Prostate gland (tissue), 2 donors: ENCODE measurements at regions not wholly inside any gene's neighbourhood (a gene's known extent, or its start where the extent isn't known, plus 50 kb on each side); places are given as distances from the start of the nearest gene placed in this dataset.

ENCODE experiments used
- DNase-seq: peaks from one replicate; pipeline ENCODE4 v3.0.0-alpha.2; 2019; ENCODE audit warnings: low spot score
- H3K27ac ChIP-seq, 2 donors: fragments of 200-600 bp; sonication (generic); 2 replicates each; pipeline ENCODE4 v1.5.1; 2017 to 2019
- H3K27me3 ChIP-seq: fragments of 200-600 bp; sonication (generic); replicated peaks from 2 replicates; pipeline ENCODE4 v1.5.1; 2019; ENCODE audit not compliant: insufficient read depth
- H3K36me3 ChIP-seq, 2 donors: fragments of 200-600 bp; sonication (generic); 1 replicate in 1 of 2; 2 replicates in 1 of 2; pipeline versions ENCODE4 v1.5.1 to v1.8.1; 2017 to 2019
- H3K4me1 ChIP-seq: fragments of 200-600 bp; sonication (generic); replicated peaks from 2 replicates; pipeline ENCODE4 v1.5.1; 2019
- H3K4me3 ChIP-seq, 2 donors: fragments of 200-600 bp; sonication (generic); 2 replicates each; pipeline ENCODE4 v1.5.1; 2017 to 2019
- H3K9me3 ChIP-seq: fragments of 200-600 bp; sonication (generic); 2 replicates; pipeline ENCODE4 v1.5.1; 2017
- POLR2A ChIP-seq: fragments of 450-650 bp; IDR thresholded peaks from one replicate; pipeline ENCODE4 v1.6.1; 2016; ENCODE audit warnings: antibody characterized with exemption, mild to moderate bottlenecking
- POLR2AphosphoS5 ChIP-seq: sonication (generic); formaldehyde crosslinking; IDR thresholded peaks from one replicate; pipeline ENCODE4 v1.6.1; 2017; ENCODE audit warnings: antibody characterized with exemption
- WGBS: methylation state at CpG from one replicate; pipeline ENCODE4 v1.1.5; 2018; 5-methylcytosine and 5-hydroxymethylcytosine counted together
- intact Hi-C: fragments of 100-400 bp; cut with DNase I; formaldehyde crosslinking; loops from one replicate; pipeline ENCODE4 v1.14.2; 2022
- TF ChIP-seq, protein P1 (sequence below), 4 experiments: fragments of 200-600 bp in 2 of 4; fragments of 450-650 bp in 2 of 4; sonication (generic) in 2 of 4; IDR thresholded peaks; 1 replicate in 3 of 4; 2 replicates in 1 of 4; pipeline ENCODE4 v1.5.1; 2016 to 2019; ENCODE audit warnings: antibody characterized with exemption in 4 of 4, mild to moderate bottlenecking in 2 of 4, moderate library complexity in 2 of 4

DNA sequence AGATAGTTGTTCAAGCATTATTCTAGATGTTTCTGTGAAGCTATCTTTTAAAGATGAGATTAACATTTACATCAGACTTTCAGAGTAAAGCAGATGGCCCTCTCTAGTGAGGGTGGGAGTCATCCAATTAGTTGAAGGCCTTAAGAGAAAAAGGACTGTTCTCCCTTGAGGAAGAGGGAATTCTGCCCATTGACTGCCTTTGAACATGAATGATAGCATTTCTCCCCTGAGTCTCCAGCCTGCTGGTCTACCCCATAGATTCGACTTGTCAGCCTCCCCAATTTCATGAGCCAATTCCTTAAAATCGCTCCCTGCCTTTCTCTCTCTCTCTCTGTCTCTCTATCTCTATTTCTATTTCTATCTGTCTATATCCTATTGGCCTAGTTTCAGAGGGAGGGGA, 115.5 kb downstream of the EBLN2 start:
- no peaks in the 10 kb centered on the region for H3K4me1 ChIP-seq
- H3K4me3 ChIP-seq = no peak overlapping the region
- 91% methylated on average over 2 of the region's 2 CpGs for WGBS
- TF ChIP-seq, protein P1, sequence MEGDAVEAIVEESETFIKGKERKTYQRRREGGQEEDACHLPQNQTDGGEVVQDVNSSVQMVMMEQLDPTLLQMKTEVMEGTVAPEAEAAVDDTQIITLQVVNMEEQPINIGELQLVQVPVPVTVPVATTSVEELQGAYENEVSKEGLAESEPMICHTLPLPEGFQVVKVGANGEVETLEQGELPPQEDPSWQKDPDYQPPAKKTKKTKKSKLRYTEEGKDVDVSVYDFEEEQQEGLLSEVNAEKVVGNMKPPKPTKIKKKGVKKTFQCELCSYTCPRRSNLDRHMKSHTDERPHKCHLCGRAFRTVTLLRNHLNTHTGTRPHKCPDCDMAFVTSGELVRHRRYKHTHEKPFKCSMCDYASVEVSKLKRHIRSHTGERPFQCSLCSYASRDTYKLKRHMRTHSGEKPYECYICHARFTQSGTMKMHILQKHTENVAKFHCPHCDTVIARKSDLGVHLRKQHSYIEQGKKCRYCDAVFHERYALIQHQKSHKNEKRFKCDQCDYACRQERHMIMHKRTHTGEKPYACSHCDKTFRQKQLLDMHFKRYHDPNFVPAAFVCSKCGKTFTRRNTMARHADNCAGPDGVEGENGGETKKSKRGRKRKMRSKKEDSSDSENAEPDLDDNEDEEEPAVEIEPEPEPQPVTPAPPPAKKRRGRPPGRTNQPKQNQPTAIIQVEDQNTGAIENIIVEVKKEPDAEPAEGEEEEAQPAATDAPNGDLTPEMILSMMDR (IDR thresholded peaks at IDR 0.05) = no peak
- TF ChIP-seq POLR2A = no peak
- no peak for TF ChIP-seq POLR2AphosphoS5
- H3K9me3 ChIP-seq = no peaks in the 10 kb centered on the region
- no peak overlapping the region for H3K27ac ChIP-seq
- intact Hi-C loops = no loop called here
- no peaks in the 10 kb centered on the region for H3K27me3 ChIP-seq
- no peak for DNase-seq
- no peaks in the 10 kb centered on the region for H3K36me3 ChIP-seq

DNA sequence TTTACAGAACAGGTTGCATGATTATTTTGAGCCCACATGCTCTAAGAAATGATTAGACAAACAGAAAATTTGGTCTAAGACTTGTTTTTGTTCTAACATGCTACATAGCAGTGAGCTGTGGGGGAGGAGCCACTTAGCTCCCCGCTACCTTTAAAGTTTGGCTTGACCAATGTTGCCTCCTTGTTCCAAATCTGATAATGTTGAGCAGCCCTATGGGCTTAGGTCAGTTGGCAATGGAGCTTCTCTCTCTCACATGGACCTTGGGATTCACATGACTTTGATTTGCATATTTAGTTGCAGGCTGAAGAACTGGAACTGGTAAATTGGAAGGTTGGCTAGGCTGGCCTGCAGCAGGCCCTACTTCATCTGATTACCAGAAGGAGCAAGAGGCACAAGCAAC, 116.4 kb downstream of the EBLN2 start:
- H3K4me3 ChIP-seq = no peak overlapping the region
- 94% methylated on average over 1 of the region's 1 CpG for WGBS

GRCh38 chr3:73179601-73180000, 118.1 kb downstream of the EBLN2 start:
- Histone ChIP-seq H3K4me1 (no peaks in the 10 kb centered on the region), H3K36me3 (no peaks in the 10 kb centered on the region), H3K9me3 (no peaks in the 10 kb centered on the region), H3K27me3 (no peaks in the 10 kb centered on the region), H3K27ac (no peak overlapping the region), H3K4me3 (no peak overlapping the region)
- no peak for DNase-seq
- 93% methylated on average over 4 of the region's 4 CpGs for WGBS
- intact Hi-C loops = no loop called here
- TF ChIP-seq, protein P1 (IDR thresholded peaks at IDR 0.05) = no peak
- TF ChIP-seq POLR2A (no peak), POLR2AphosphoS5 (no peak)

More for the DNA sequence above, 116.4 kb downstream of the EBLN2 start:
- Histone ChIP-seq H3K4me1 (no peaks in the 10 kb centered on the region), H3K27ac (no peak overlapping the region), H3K9me3 (no peaks in the 10 kb centered on the region), H3K36me3 (no peaks in the 10 kb centered on the region), H3K27me3 (no peaks in the 10 kb centered on the region)
- no peak for DNase-seq
- TF ChIP-seq POLR2AphosphoS5 (no peak), POLR2A (no peak)
- TF ChIP-seq, protein P1 (IDR thresholded peaks at IDR 0.05) = no peak
- intact Hi-C loops = no loop called here

GRCh38 chr3:73186741-73187140, 125.3 kb downstream of the EBLN2 start:
- no peak overlapping the region for H3K27ac ChIP-seq
- no peaks in the 10 kb centered on the region for H3K4me1 ChIP-seq
- no peak for DNase-seq
- no peaks in the 10 kb centered on the region for H3K9me3 ChIP-seq
- intact Hi-C loops = no loop called here
- no peak overlapping the region for H3K4me3 ChIP-seq
- WGBS = 98% methylated on average over 1 of the region's 1 CpG
- no peaks in the 10 kb centered on the region for H3K27me3 ChIP-seq
- TF ChIP-seq, protein P1 (IDR thresholded peaks at IDR 0.05) = no peak
- TF ChIP-seq POLR2AphosphoS5 (no peak), POLR2A (no peak)
- H3K36me3 ChIP-seq = no peaks in the 10 kb centered on the region

DNA sequence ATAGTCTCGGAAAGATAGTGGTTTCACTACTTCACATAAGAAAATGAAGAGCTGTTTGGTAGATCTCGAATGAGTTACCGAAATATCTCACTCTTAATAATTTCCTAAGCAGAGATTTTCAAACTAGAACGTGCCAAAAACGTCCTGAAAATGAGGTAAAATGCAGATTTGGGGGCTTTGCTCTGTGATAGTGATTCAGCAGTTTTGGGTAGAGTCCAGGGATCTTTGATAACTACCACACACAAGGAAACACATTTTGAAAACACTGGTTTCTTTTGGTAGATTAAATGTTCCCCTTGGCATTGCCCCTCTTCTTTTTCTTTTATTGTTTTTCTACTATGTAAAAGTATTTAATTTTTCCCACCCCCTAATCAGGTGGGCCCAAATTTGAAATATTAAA, 125.9 kb downstream of the EBLN2 start:
- intact Hi-C loops = no loop called here
- WGBS = 83% methylated on average over 5 of the region's 5 CpGs
- no peak for DNase-seq
- Histone ChIP-seq H3K9me3 (no peaks in the 10 kb centered on the region), H3K4me1 (no peaks in the 10 kb centered on the region), H3K36me3 (no peaks in the 10 kb centered on the region), H3K27ac (no peak overlapping the region), H3K27me3 (no peaks in the 10 kb centered on the region), H3K4me3 (no peak overlapping the region)
- TF ChIP-seq POLR2A (no peak), POLR2AphosphoS5 (no peak)
- TF ChIP-seq, protein P1 (IDR thresholded peaks at IDR 0.05) = no peak
